ENCODE measurements at regions not wholly inside any gene's neighbourhood (a gene's known extent, or its start where the extent isn't known, plus 50 kb on each side); places are given as distances from the start of the nearest gene placed in this dataset.

DNA sequence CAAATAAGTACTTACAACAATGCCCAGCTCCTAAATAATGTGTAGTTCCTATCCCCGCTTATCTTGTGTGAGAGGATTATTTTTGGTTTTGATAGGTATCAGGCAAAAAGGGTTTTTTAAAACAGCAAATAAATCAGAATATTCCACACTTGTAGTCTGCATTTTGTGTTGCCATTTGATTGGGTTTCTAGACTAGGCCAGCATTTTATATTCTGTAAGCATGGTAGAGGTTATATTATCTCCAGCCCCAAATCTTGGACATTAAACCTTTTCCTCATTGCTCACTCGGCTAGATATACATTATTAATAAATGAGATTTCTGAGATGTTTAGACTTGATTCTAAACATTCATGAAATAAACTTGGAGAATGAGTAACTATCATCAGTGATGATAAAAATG lies 165.7 kb upstream of the C1orf21 start:
- Histone ChIP-seq H3K4me1 (ENCODE audit: insufficient read depth, low read length) (no peaks in the 10 kb centered on the region), H3K36me3 (ENCODE audit: insufficient read depth, low read depth, low read length) (no peaks in the 10 kb centered on the region), H3K27ac (ENCODE audit: low read length) (no peak overlapping the region), H3K9ac (ENCODE audit: low read depth, low read length) (no peak overlapping the region), H3K27me3 (ENCODE audit: insufficient read depth, low read length) (peaks cover 35% of the 10 kb centered on the region), H3K4me3 (ENCODE audit: low read length) (no peak overlapping the region), H3K9me3 (ENCODE audit: insufficient read depth, low read depth, low read length) (no peaks in the 10 kb centered on the region)

DNA sequence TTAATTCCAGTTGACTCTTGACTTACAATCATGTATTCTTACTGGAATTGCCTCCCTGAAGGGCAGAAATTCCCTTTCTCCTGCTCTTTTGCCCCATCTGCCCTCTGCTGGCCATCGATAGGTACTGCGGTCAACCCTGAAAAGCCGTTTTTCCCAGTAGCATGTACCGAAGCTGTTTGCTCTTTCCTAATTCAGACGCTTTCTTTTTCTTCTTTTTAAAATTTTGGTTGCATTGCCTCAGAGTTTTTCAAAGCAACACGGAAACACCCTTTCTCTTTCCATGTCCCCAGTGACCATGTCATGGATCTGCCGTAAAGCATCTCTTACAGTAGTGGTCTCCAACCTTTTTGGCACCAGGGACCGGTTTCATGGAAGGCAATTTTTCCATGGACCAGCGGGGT lies 164.2 kb upstream of the C1orf21 start:
- Histone ChIP-seq H3K36me3 (ENCODE audit: insufficient read depth, low read depth, low read length) (no peaks in the 10 kb centered on the region), H3K27me3 (ENCODE audit: insufficient read depth, low read length) (peaks cover 40% of the 10 kb centered on the region), H3K4me1 (ENCODE audit: insufficient read depth, low read length) (no peaks in the 10 kb centered on the region), H3K9ac (ENCODE audit: low read depth, low read length) (no peak overlapping the region), H3K4me3 (ENCODE audit: low read length) (no peak overlapping the region), H3K27ac (ENCODE audit: low read length) (no peak overlapping the region), H3K9me3 (ENCODE audit: insufficient read depth, low read depth, low read length) (no peaks in the 10 kb centered on the region)

DNA sequence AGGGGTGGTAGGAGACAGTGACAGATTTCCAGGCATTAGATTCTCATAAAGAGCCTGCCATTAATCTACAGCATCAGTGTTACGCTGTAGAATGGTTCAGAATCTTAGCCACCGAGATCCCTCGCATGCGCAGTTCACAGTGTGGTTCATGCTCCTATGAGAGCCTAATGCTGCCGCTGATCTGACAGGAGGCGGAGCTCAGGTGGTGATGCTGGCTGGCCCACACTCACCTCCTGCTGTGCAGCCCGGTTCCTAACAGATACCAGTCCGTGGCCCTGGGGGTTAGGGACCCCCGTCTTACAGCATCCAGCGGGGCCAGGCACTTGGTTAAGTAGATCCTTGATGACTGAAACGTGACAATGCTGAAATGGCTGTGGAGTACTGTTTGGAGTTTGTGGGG lies 163.6 kb upstream of the C1orf21 start:
- Histone ChIP-seq H3K36me3 (ENCODE audit: insufficient read depth, low read depth, low read length) (no peaks in the 10 kb centered on the region), H3K27ac (ENCODE audit: low read length) (no peak overlapping the region), H3K9me3 (ENCODE audit: insufficient read depth, low read depth, low read length) (no peaks in the 10 kb centered on the region), H3K9ac (ENCODE audit: low read depth, low read length) (no peak overlapping the region), H3K4me1 (ENCODE audit: insufficient read depth, low read length) (no peaks in the 10 kb centered on the region), H3K4me3 (ENCODE audit: low read length) (no peak overlapping the region), H3K27me3 (ENCODE audit: insufficient read depth, low read length) (peaks cover 40% of the 10 kb centered on the region)

DNA sequence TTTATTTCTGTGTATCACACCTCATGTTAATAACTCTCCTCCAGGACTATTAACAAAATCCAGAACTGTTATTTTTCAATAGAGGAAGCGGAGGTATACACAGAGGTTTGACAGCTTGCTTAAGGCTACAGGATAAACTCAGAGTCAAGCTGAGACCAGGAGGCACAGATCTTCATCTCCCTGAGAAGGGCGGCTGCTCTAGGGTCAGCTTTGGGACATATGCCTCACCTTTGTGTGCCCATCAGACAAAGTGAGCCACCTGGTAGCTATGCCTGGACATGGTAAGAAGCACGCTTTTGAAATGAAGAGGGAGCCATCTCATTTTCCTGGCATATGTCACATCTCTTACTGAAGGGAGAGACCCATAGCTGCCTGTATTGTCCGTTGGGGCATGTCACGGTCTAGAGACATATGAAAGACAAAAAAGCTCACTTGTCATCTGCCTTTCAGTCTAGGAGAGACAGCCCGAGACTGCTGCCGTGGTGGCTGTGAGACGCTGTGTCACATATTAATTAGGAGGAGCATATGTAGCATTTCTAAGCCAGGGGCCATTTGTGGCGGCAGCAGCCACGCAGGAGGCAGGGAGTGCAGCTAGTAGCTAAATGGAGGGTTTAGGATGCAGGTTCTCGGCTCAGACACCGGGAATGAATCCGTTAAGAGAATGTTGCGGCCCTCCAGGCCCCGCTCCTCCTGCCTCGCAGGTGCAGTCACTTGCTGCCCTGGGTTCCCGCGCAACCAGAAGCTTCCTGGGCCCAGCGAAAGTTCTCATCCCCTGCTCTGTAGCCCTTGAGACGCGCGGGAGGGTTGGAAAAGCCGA lies 161.3 kb upstream of the C1orf21 start:
- no peak overlapping the region for H3K9ac ChIP-seq (ENCODE audit: low read depth, low read length)
- no peaks in the 10 kb centered on the region for H3K36me3 ChIP-seq (ENCODE audit: insufficient read depth, low read depth, low read length)
- no peaks in the 10 kb centered on the region for H3K4me1 ChIP-seq (ENCODE audit: insufficient read depth, low read length)
- peaks cover 40% of the 10 kb centered on the region for H3K27me3 ChIP-seq (ENCODE audit: insufficient read depth, low read length)
- H3K9me3 ChIP-seq (ENCODE audit: insufficient read depth, low read depth, low read length): no peaks in the 10 kb centered on the region
- no peak overlapping the region for H3K27ac ChIP-seq (ENCODE audit: low read length)
- H3K4me3 ChIP-seq (ENCODE audit: low read length): no peak overlapping the region

DNA sequence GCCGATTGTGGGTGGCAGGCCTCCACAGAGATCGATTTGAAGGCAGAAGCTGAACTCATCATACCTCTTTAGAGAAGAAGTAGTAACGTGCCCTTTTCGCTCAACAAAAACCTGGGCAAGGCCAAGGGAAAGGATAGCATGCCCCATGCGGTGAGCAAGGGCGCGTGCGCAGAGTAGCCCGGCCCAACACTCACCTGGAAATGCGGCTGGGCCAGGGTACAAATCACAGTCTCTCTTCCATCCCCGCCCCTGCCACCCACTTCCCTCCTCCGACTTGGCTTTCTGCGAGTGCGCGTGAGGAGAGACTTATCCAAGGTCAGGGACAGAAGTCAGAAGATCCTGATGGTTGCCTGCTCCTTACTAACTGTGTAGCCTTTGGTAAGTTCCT lies 160.7 kb upstream of the C1orf21 start:
- H3K27me3 ChIP-seq (ENCODE audit: insufficient read depth, low read length): peaks cover 40% of the 10 kb centered on the region
- H3K4me1 ChIP-seq (ENCODE audit: insufficient read depth, low read length): no peaks in the 10 kb centered on the region
- no peak overlapping the region for H3K4me3 ChIP-seq (ENCODE audit: low read length)
- no peak overlapping the region for H3K9ac ChIP-seq (ENCODE audit: low read depth, low read length)
- H3K9me3 ChIP-seq (ENCODE audit: insufficient read depth, low read depth, low read length): no peaks in the 10 kb centered on the region
- H3K27ac ChIP-seq (ENCODE audit: low read length): no peak overlapping the region
- no peaks in the 10 kb centered on the region for H3K36me3 ChIP-seq (ENCODE audit: insufficient read depth, low read depth, low read length)

DNA sequence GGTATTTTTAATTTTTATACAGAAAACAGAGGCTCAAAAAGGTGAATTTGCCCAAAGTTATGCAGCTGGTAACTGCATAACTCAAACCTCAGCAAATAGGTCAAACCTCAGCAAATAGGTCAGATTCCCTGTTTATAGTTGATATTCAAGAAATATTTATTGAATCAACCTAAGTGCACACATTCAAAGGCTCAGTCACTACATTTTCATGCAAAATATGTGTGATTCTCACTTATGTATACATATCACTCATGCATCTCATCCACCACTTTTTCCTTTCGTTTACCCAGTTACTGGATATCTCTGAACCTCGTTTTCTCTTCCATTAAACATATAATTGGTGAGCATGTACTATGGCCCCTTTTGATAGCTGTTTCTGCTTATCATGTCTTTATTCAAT lies 158.3 kb upstream of the C1orf21 start:
- no peak overlapping the region for H3K9ac ChIP-seq (ENCODE audit: low read depth, low read length)
- peaks cover 30% of the 10 kb centered on the region for H3K27me3 ChIP-seq (ENCODE audit: insufficient read depth, low read length)
- H3K4me1 ChIP-seq (ENCODE audit: insufficient read depth, low read length): no peaks in the 10 kb centered on the region
- H3K27ac ChIP-seq (ENCODE audit: low read length): no peak overlapping the region
- no peak overlapping the region for H3K4me3 ChIP-seq (ENCODE audit: low read length)
- no peaks in the 10 kb centered on the region for H3K36me3 ChIP-seq (ENCODE audit: insufficient read depth, low read depth, low read length)
- H3K9me3 ChIP-seq (ENCODE audit: insufficient read depth, low read depth, low read length): no peaks in the 10 kb centered on the region

DNA sequence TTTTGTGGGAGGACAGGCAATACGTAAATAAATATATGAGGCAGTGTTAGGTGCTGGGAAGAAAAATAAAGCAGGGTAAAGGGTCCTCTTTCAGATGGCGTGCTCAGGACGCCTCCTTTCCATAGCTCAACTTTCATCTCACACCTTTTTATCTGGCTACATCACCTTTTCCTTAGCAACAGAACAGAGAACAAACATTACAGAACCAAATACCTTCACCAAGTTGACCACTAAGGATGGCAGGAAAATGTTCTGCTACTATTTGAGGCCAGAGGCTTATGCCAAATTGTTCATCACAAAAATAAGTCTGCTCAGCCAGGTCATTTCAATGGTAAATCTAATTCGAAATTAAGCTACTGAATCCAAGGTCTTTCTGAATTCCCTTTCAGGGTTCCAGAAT lies 149.2 kb upstream of the C1orf21 start:
- Histone ChIP-seq H3K4me3 (ENCODE audit: low read length) (no peak overlapping the region), H3K4me1 (ENCODE audit: insufficient read depth, low read length) (no peaks in the 10 kb centered on the region), H3K27me3 (ENCODE audit: insufficient read depth, low read length) (no peaks in the 10 kb centered on the region), H3K9ac (ENCODE audit: low read depth, low read length) (no peak overlapping the region), H3K27ac (ENCODE audit: low read length) (no peak overlapping the region), H3K36me3 (ENCODE audit: insufficient read depth, low read depth, low read length) (no peaks in the 10 kb centered on the region), H3K9me3 (ENCODE audit: insufficient read depth, low read depth, low read length) (peaks cover 3% of the 10 kb centered on the region; the same call in 1 of the 2 replicates)

DNA sequence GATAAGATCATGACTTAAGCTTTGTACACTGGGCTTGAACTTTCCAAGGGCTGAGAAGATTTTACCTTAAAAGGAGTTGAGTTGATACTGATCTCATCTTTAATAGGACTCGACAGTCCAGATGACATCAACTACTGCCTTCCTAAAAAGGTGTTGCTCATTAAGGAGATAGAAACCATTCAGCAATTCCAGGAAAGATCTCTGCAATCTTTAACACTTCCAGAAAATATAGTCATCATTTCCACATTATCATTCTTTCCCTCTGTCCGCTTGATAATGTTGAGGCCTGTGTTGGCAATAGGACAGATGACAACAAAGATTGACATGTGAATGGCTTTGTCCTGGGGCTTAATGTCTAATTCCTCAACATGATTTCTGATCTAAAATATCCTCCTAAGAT lies 145.4 kb upstream of the C1orf21 start:
- Histone ChIP-seq H3K4me3 (ENCODE audit: low read length) (no peak overlapping the region), H3K9ac (ENCODE audit: low read depth, low read length) (no peak overlapping the region), H3K9me3 (ENCODE audit: insufficient read depth, low read depth, low read length) (no peaks in the 10 kb centered on the region), H3K4me1 (ENCODE audit: insufficient read depth, low read length) (no peaks in the 10 kb centered on the region), H3K27me3 (ENCODE audit: insufficient read depth, low read length) (no peaks in the 10 kb centered on the region), H3K36me3 (ENCODE audit: insufficient read depth, low read depth, low read length) (no peaks in the 10 kb centered on the region), H3K27ac (ENCODE audit: low read length) (no peak overlapping the region)

DNA sequence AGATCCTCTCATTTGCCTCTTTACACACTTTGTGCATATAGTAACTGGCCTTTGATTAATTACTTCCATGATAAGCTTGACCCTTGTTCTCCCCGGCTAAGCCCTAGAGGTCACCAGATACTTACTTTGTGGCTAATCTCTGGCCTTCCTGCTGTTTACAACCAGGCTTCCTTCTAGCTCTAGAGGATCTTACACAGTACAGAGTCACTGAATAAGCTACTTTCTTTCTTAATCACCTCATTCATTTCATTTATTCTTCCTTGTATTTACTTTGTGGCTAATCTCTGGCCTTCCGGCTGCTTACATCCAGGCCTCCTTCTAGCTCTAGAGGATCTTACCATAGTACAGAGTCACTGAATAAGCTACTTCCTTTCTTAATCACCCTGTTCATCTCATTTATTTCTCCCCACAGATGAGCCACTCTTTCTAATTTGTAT lies 144.3 kb upstream of the C1orf21 start:
- Histone ChIP-seq H3K36me3 (ENCODE audit: insufficient read depth, low read depth, low read length) (no peaks in the 10 kb centered on the region), H3K4me3 (ENCODE audit: low read length) (no peak overlapping the region), H3K4me1 (ENCODE audit: insufficient read depth, low read length) (no peaks in the 10 kb centered on the region), H3K27me3 (ENCODE audit: insufficient read depth, low read length) (no peaks in the 10 kb centered on the region), H3K27ac (ENCODE audit: low read length) (no peak overlapping the region), H3K9me3 (ENCODE audit: insufficient read depth, low read depth, low read length) (no peaks in the 10 kb centered on the region), H3K9ac (ENCODE audit: low read depth, low read length) (no peak overlapping the region)

DNA sequence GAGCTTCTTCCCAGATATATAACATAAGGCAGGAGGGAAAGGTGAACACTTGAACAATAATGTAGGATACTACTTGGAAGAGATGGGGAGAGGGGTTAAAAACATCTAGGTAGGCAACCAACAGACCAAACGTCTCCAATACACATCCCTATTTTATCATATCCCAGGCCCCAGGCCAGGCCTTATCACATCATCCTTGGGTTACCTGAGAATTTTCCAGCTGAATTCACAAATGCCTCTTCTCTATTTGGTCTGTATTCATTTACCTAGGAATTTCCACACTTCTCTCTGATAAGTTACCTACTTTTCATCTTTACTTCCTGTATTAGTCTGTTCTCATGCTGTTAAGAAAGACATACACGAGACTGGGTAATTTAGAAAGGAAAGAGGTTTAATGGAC lies 141.9 kb upstream of the C1orf21 start:
- Histone ChIP-seq H3K9ac (ENCODE audit: low read depth, low read length) (no peak overlapping the region), H3K9me3 (ENCODE audit: insufficient read depth, low read depth, low read length) (no peaks in the 10 kb centered on the region), H3K36me3 (ENCODE audit: insufficient read depth, low read depth, low read length) (no peaks in the 10 kb centered on the region)

DNA sequence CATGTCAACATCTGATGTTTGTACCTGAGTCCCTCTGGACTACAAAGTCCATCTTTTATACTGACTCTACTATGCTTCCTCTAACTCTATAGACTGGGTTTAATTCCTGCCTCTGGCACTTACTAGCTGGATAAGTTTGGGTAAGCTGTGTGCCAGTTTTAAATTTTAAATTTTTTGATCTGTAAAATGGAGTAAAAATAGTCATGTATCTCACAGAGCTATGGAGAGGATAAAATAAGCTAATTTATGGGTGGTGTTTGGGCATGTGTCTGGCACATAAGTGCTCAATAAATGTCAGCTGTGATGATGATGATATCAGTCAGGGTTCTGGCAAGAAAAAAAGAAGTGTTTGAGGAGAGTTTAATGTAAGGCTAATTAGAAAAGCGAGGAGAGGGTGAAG lies 139.2 kb upstream of the C1orf21 start:
- no peaks in the 10 kb centered on the region for H3K9me3 ChIP-seq (ENCODE audit: insufficient read depth, low read depth, low read length)
- H3K27ac ChIP-seq (ENCODE audit: low read length): no peak overlapping the region
- no peaks in the 10 kb centered on the region for H3K36me3 ChIP-seq (ENCODE audit: insufficient read depth, low read depth, low read length)
- no peaks in the 10 kb centered on the region for H3K4me1 ChIP-seq (ENCODE audit: insufficient read depth, low read length)
- H3K4me3 ChIP-seq (ENCODE audit: low read length): no peak overlapping the region
- H3K9ac ChIP-seq (ENCODE audit: low read depth, low read length): no peak overlapping the region
- H3K27me3 ChIP-seq (ENCODE audit: insufficient read depth, low read length): no peaks in the 10 kb centered on the region

More for the DNA sequence above, 141.9 kb upstream of the C1orf21 start:
- Histone ChIP-seq H3K27ac (ENCODE audit: low read length) (no peak overlapping the region), H3K4me3 (ENCODE audit: low read length) (no peak overlapping the region), H3K4me1 (ENCODE audit: insufficient read depth, low read length) (no peaks in the 10 kb centered on the region), H3K27me3 (ENCODE audit: insufficient read depth, low read length) (no peaks in the 10 kb centered on the region)

DNA sequence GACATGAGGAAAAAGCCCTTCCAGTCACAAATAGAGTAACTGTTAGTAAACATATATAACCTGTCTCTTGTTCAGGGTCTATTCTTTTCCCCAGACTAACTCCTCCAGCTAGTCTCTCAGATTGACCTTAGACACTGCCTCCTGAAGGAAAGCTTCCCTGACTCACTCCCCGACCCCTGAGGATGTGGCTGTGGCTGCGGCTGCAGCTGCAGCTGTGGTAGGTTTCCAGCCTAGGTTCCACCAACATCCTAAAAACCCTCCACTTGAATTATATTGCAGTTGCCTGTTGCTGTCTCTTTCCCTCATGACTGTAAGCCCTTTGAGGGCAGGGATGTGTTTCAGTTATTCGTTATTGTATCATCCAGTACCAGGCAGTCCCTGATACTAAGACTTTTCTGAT lies 132.9 kb upstream of the C1orf21 start:
- H3K27ac ChIP-seq (ENCODE audit: low read length): no peak overlapping the region
- H3K9ac ChIP-seq (ENCODE audit: low read depth, low read length): no peak overlapping the region
- H3K4me1 ChIP-seq (ENCODE audit: insufficient read depth, low read length): no peaks in the 10 kb centered on the region
- H3K36me3 ChIP-seq (ENCODE audit: insufficient read depth, low read depth, low read length): no peaks in the 10 kb centered on the region
- no peak overlapping the region for H3K4me3 ChIP-seq (ENCODE audit: low read length)
- H3K27me3 ChIP-seq (ENCODE audit: insufficient read depth, low read length): no peaks in the 10 kb centered on the region
- no peaks in the 10 kb centered on the region for H3K9me3 ChIP-seq (ENCODE audit: insufficient read depth, low read depth, low read length)
